Endothelial cell of umbilical vein (primary cell): ENCODE measurements at regions not wholly inside any gene's neighbourhood (a gene's known extent, or its start where the extent isn't known, plus 50 kb on each side); places are given as distances from the start of the nearest gene placed in this dataset.

ENCODE experiments used
- EZH2 ChIP-seq: IDR thresholded peaks from 2 replicates; pipeline ENCODE4 v1.6.1; 2012; ENCODE audit warnings: borderline replicate concordance, low read depth, mild to moderate bottlenecking, moderate library complexity, low read length, inconsistent platforms; ENCODE audit not compliant: severe bottlenecking
- MYC ChIP-seq: IDR thresholded peaks from one replicate; pipeline ENCODE4 v1.6.1; 2011; ENCODE audit warnings: mild to moderate bottlenecking, low read depth, low read length
- POLR2A ChIP-seq: IDR thresholded peaks from 2 replicates; pipeline ENCODE4 v1.6.1; 2012; ENCODE audit warnings: low read depth, mild to moderate bottlenecking, control low read depth, low read length
- POLR2AphosphoS5 ChIP-seq: IDR thresholded peaks from 2 replicates; pipeline ENCODE4 v1.6.1; 2012; ENCODE audit warnings: low read depth, mild to moderate bottlenecking, control low read depth, low read length, moderate library complexity; ENCODE audit not compliant: insufficient read depth
- TF ChIP-seq, protein P1 (sequence below), 2 donors: IDR thresholded peaks; 1 replicate in 1 of 2; 2 replicates in 1 of 2; pipeline ENCODE4 v1.5.1; 2011; ENCODE audit warnings: low read length in 2 of 2, mild to moderate bottlenecking in 2 of 2, moderate library complexity in 2 of 2, control low read depth in 1 of 2, inconsistent platforms in 1 of 2, low read depth in 1 of 2; ENCODE audit not compliant: insufficient read depth in 1 of 2; ENCODE audit errors: extremely low read depth in 1 of 2
- TF ChIP-seq, protein P2 (sequence below): IDR thresholded peaks from 2 replicates; pipeline ENCODE4 v1.6.1; 2011; ENCODE audit not compliant: insufficient read depth, insufficient read length

DNA sequence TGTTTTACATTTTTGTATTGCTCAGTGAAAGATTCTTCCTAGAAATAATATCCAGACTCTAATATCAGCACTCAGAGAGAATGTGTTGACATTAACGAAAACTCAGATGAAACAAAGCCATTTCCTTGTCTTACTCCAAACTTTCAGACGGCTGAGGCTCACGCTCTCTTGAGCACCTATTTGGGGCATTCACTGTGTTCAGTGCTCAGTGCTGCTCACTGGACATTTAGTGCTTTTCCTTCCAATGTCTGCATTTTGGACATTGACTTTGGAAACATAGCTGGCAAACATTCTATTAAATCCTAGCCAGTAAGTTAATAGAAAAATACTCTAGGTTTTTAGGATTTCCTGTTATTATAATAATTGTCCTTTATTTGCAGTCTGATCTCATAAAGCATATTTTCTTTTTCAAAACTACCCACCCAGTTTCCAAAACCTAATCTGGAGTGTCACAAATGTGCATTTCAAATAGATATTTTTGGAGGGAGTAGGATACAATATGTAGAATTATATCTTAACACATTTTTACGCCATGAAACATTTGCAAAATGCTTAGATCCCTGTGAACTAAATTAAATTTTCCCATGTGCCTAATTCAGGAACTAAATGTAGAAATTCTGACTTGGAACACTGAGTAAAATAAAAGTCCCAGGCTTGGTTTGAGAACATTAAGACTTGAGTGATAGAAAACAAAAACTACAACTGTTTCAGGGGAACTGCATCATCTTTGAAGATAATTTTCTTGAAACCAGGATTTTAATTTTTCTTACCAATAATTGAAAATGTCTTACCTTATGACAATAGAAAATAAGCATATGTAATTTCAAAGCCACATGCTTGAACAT lies 91.7 kb upstream of the B3GAT2 start:
- TF ChIP-seq POLR2AphosphoS5 (no peak), POLR2A (no peak), EZH2 (no peak), MYC (no peak)
- TF ChIP-seq, protein P1, sequence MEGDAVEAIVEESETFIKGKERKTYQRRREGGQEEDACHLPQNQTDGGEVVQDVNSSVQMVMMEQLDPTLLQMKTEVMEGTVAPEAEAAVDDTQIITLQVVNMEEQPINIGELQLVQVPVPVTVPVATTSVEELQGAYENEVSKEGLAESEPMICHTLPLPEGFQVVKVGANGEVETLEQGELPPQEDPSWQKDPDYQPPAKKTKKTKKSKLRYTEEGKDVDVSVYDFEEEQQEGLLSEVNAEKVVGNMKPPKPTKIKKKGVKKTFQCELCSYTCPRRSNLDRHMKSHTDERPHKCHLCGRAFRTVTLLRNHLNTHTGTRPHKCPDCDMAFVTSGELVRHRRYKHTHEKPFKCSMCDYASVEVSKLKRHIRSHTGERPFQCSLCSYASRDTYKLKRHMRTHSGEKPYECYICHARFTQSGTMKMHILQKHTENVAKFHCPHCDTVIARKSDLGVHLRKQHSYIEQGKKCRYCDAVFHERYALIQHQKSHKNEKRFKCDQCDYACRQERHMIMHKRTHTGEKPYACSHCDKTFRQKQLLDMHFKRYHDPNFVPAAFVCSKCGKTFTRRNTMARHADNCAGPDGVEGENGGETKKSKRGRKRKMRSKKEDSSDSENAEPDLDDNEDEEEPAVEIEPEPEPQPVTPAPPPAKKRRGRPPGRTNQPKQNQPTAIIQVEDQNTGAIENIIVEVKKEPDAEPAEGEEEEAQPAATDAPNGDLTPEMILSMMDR (IDR thresholded peaks at IDR 0.05; ENCODE audit: extremely low read depth in 1 of 2, insufficient read depth in 1 of 2, low read depth in 1 of 2, low read length in 2 of 2): no peak
- TF ChIP-seq, protein P2, sequence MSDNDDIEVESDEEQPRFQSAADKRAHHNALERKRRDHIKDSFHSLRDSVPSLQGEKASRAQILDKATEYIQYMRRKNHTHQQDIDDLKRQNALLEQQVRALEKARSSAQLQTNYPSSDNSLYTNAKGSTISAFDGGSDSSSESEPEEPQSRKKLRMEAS: no peak
